Uterus (tissue), 2 donors: ENCODE measurements at regions not wholly inside any gene's neighbourhood (a gene's known extent, or its start where the extent isn't known, plus 50 kb on each side); places are given as distances from the start of the nearest gene placed in this dataset.

Source experiments
- CTCF ChIP-seq, 4 experiments: fragments of 200-600 bp in 2 of 4; fragments of 450-650 bp in 2 of 4; sonication (generic) in 2 of 4; IDR thresholded peaks; one replicate each; pipeline ENCODE4 v1.5.1; 2016 to 2019; ENCODE audit warnings: antibody characterized with exemption in 4 of 4, mild to moderate bottlenecking in 2 of 4, moderate library complexity in 1 of 4
- POLR2A ChIP-seq, 2 donors: fragments of 450-650 bp; IDR thresholded peaks; one replicate each; pipeline ENCODE4 v1.6.1; 2016; ENCODE audit warnings: antibody characterized with exemption in 2 of 2, mild to moderate bottlenecking in 1 of 2, moderate library complexity in 1 of 2

- TF ChIP-seq POLR2A (IDR thresholded peaks at IDR 0.05) (no peak), CTCF (IDR thresholded peaks at IDR 0.05) (no peak)
Observed at GRCh38 chr13:73974051-73974450, 160.2 kb downstream of the KLF12 start.
